ENCODE measurements at regions not wholly inside any gene's neighbourhood (a gene's known extent, or its start where the extent isn't known, plus 50 kb on each side); places are given as distances from the start of the nearest gene placed in this dataset.
A peak's percentile ranks its signal among the peaks of the same experiment; 100 is the strongest.

- no peak for DNase-seq (ENCODE audit: low spot score)
These were observed 77.0 kb upstream of the ZNF507 start for GRCh38 chr19:32268381-32268780.

- DNase-seq (ENCODE audit: low spot score) = no peak
These were observed 75.6 kb upstream of the ZNF507 start for GRCh38 chr19:32269831-32270230.

- DNase-seq (ENCODE audit: low spot score) = no peak
These were observed 71.9 kb upstream of the ZNF507 start for GRCh38 chr19:32273483-32273882.

- DNase-seq (ENCODE audit: low spot score) = no peak
These were observed 58.3 kb upstream of the ZNF507 start for GRCh38 chr19:32287086-32287485.

GRCh38 chr19:32287811-32288227 is 57.6 kb upstream of the ZNF507 start:
- DNase-seq (ENCODE audit: low spot score) = peak; percentile 16

GRCh38 chr19:32289566-32290210 is 55.7 kb upstream of the ZNF507 start:
- DNase-seq (ENCODE audit: low spot score) = no peak

- no peak for DNase-seq (ENCODE audit: low spot score)
These were observed 53.5 kb upstream of the ZNF507 start for GRCh38 chr19:32291876-32292275.

GRCh38 chr19:32294871-32295438 is 50.5 kb upstream of the ZNF507 start:
- no peak for DNase-seq (ENCODE audit: low spot score)

Small RNA genes lying in the stretch of these regions (small RNA-seq; reads per million reads assigned to genes)
- gene AC011456.1 (0 reads per million in 2 experiments), gene RNA5SP471 (0 reads per million in 2 experiments), gene RNA5SP472 (0.08 to 0.18 reads per million in 2 experiments), gene RNU6-967P (0 reads per million in 2 experiments)
